ENCODE measurements at regions not wholly inside any gene's neighbourhood (a gene's known extent, or its start where the extent isn't known, plus 50 kb on each side); places are given as distances from the start of the nearest gene placed in this dataset.

- DNase-seq, result no peak
- Histone ChIP-seq H3K27ac (no peak overlapping the region), H3K4me3 (no peak overlapping the region), H3K27me3 (no peaks in the 10 kb centered on the region), H3K9me3 (no peaks in the 10 kb centered on the region), H3K4me1 (no peaks in the 10 kb centered on the region), H3K36me3 (no peaks in the 10 kb centered on the region)
- TF ChIP-seq CTCF (IDR thresholded peaks at IDR 0.05) (no peak), POLR2A (IDR thresholded peaks at IDR 0.05) (no peak)
- intact Hi-C loops (cut with DNase I), result no loop called here
- 81 to 100% methylated on average over 2 of the region's 2 CpGs for WGBS, 2 donors
These were observed 109.6 kb upstream of the HIVEP1 start for GRCh38 chr6:11902527-11902926.

- TF ChIP-seq POLR2A (IDR thresholded peaks at IDR 0.05) (no peak), CTCF (IDR thresholded peaks at IDR 0.05) (no peak)
- Histone ChIP-seq H3K27me3 (no peaks in the 10 kb centered on the region), H3K4me3 (no peak overlapping the region), H3K9me3 (no peaks in the 10 kb centered on the region), H3K36me3 (no peaks in the 10 kb centered on the region), H3K4me1 (no peaks in the 10 kb centered on the region), H3K27ac (no peak overlapping the region)
- 63 to 79% methylated on average over 14 of the region's 14 CpGs for WGBS, 2 donors
- intact Hi-C loops (cut with DNase I), result no loop called here
- DNase-seq, result no peak
These were observed 111.2 kb upstream of the HIVEP1 start for GRCh38 chr6:11900662-11901598.

GRCh38 chr6:11899645-11900044, 112.5 kb upstream of the HIVEP1 start:
- TF ChIP-seq CTCF (IDR thresholded peaks at IDR 0.05) (no peak), POLR2A (IDR thresholded peaks at IDR 0.05) (no peak)
- Histone ChIP-seq H3K27me3 (no peaks in the 10 kb centered on the region), H3K4me3 (no peak overlapping the region), H3K27ac (no peak overlapping the region), H3K4me1 (no peaks in the 10 kb centered on the region), H3K36me3 (no peaks in the 10 kb centered on the region), H3K9me3 (no peaks in the 10 kb centered on the region)
- DNase-seq, result no peak
- intact Hi-C loops (cut with DNase I), result no loop called here
- 68 to 72% methylated on average over 1 of the region's 1 CpG for WGBS, 2 donors

DNA sequence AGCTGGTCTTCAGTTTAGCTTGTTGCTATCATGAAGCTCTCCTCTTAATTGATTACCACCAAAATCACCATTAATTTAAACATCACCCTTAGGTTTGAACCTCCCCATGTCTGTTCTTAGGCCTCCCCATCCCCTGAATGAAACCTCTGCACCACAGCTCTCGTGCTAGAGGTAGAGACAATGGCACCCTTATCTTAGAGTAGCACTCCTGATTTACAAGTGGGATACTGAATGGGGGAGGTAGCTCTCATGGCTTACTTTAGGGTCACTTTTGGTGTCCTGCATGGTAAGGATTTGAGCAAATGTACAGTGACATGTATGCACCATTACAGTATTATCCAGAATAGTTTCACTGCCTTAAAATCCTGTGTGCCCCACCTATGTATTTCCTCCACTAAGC, 115.6 kb upstream of the ADTRP start:
- Histone ChIP-seq H3K27ac (no peak overlapping the region), H3K27me3 (no peaks in the 10 kb centered on the region), H3K4me3 (no peak overlapping the region), H3K36me3 (no peaks in the 10 kb centered on the region), H3K9me3 (no peaks in the 10 kb centered on the region), H3K4me1 (no peaks in the 10 kb centered on the region)
- TF ChIP-seq POLR2A (IDR thresholded peaks at IDR 0.05) (no peak), CTCF (IDR thresholded peaks at IDR 0.05) (no peak)
- 90 to 100% methylated on average over 1 of the region's 1 CpG for WGBS, 2 donors
- DNase-seq, result no peak
- intact Hi-C loops (cut with DNase I), result no loop called here

DNA sequence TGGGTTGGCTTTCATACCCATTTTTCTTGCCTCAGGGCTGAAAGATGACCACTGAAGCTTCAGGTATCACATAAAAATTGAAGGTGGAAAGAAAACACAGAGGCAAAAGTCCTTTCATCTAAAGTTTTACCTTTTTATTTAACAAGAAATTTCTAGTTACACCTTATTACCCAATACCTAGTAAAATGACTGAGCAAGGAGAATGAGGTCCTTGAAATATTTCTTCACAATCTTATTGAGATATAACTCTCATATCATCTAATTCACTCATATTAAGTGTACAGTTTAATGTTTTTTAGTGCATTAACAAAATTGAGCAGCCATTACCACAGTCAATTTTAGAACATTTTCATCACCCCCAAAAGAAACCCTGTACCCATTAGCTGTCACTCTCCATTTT, 112.9 kb upstream of the ADTRP start:
- TF ChIP-seq POLR2A (IDR thresholded peaks at IDR 0.05) (no peak), CTCF (IDR thresholded peaks at IDR 0.05) (no peak)
- intact Hi-C loops (cut with DNase I), result no loop called here
- H3K36me3 ChIP-seq, result no peaks in the 10 kb centered on the region
- H3K9me3 ChIP-seq, result no peaks in the 10 kb centered on the region
- H3K27ac ChIP-seq, result no peak overlapping the region
- DNase-seq, result no peak
- H3K4me1 ChIP-seq, result no peaks in the 10 kb centered on the region
- no peaks in the 10 kb centered on the region for H3K27me3 ChIP-seq
- H3K4me3 ChIP-seq, result no peak overlapping the region

Measured in esophagus squamous epithelium (tissue), 5 donors.